Epithelial cell of proximal tubule (primary cell): ENCODE measurements at regions not wholly inside any gene's neighbourhood (a gene's known extent, or its start where the extent isn't known, plus 50 kb on each side); places are given as distances from the start of the nearest gene placed in this dataset.

Source experiments
- DNase-seq: peaks from one replicate; pipeline ENCODE4 v3.0.0-alpha.2; 2011; ENCODE audit warnings: low read depth
- H3K4me3 ChIP-seq: 2 replicates; pipeline ENCODE4 v1.5.1; 2011; ENCODE audit warnings: low read depth, mild to moderate bottlenecking, low read length
- TF ChIP-seq, protein P1 (sequence below): conservative IDR thresholded peaks from 2 replicates; pipeline ENCODE4 v1.5.1; 2012; ENCODE audit warnings: low read depth, mild to moderate bottlenecking, low read length

DNA sequence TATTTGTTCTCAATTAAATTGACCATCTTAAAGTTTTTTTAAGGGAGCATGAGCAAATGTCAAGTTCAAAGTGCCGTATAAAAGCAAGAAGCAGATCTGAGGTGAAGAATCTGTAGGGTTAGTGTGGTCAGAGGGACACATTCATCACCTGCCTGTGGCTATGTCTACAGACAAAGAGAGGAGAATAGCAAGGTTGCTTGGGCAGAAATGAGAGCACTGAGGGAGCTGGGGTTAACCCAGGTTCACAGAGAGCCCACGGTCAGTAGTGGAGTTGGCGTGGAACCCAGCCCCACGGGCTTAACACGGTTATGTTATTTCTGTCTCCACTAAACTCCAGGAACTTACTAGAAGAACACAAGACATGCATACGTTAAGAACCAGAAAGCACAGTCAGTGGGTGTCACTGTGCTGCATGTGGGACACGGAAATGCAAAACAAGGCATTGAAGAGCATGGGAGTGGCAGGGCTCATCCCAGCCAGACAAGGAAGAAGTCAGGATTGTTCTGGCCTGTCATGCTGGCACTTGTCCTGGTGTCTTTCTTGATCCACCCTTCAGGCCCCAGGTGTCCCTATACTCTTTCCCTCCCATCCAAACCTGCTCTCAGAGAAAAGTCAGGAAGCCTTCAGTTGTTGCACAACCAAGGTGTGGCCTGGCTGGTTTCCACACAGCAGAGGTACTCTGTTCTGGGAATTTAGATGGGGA, 95.5 kb upstream of the IVNS1ABP start:
- no peak overlapping the region for H3K4me3 ChIP-seq
- TF ChIP-seq, protein P1, sequence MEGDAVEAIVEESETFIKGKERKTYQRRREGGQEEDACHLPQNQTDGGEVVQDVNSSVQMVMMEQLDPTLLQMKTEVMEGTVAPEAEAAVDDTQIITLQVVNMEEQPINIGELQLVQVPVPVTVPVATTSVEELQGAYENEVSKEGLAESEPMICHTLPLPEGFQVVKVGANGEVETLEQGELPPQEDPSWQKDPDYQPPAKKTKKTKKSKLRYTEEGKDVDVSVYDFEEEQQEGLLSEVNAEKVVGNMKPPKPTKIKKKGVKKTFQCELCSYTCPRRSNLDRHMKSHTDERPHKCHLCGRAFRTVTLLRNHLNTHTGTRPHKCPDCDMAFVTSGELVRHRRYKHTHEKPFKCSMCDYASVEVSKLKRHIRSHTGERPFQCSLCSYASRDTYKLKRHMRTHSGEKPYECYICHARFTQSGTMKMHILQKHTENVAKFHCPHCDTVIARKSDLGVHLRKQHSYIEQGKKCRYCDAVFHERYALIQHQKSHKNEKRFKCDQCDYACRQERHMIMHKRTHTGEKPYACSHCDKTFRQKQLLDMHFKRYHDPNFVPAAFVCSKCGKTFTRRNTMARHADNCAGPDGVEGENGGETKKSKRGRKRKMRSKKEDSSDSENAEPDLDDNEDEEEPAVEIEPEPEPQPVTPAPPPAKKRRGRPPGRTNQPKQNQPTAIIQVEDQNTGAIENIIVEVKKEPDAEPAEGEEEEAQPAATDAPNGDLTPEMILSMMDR = no peak
- no peak for DNase-seq

DNA sequence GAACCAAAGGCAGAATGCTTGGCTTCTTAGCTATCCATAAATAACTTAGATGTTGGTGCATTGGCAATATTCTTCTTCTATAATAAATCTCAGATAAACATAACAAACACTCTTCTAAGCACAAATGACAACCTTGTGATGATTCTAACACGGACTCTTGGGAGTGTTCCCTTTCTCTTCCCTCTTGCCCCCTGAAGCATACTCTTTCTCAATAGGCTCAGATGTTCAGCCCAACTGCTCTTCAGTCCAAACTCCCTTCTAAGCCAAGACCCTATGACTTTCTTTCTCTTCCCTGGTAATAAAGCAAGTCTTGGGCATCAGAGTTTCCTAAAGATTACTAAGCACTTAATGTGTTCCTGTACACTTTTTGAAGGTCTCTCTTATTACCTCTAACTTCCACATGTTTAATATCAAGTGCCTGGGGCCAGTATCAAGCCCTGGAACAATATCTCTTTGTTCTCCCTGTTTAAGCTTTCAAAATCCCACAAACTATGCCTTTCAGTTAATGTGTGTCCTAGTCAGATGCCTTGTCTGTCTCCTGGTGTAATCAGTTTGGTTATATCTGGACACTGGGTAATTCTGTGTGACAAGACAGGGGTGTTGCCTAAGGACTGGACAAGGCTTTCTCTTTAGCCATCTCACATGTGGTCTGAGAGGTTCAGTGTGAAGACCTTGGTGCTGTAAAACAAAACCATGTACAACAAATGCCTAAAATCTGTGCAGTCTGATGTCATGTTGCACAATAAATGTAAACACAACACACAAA, 92.9 kb upstream of the IVNS1ABP start:
- DNase-seq = no peak
- TF ChIP-seq, protein P1 = no peak
- no peak overlapping the region for H3K4me3 ChIP-seq

DNA sequence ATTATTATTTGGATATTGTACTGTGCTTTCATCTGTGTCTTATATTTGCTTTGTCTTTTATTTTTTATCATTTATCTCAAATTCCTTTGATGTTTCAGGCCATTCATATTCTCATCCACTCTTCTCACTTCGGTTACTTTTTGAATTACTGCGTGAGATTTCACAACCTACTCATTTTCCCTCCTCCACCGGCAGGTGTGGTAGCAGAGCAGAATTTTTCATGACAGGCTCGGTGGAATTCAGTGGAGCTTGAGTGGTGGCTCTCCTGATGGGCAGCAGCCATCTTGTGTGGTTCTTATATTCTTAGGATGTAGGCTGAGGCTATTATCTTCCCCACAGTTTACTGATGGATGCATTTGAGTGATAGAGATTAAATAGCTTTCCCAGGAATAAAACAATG, 92.3 kb upstream of the IVNS1ABP start:
- no peak for DNase-seq
- no peak overlapping the region for H3K4me3 ChIP-seq
- TF ChIP-seq, protein P1 = no peak

DNA sequence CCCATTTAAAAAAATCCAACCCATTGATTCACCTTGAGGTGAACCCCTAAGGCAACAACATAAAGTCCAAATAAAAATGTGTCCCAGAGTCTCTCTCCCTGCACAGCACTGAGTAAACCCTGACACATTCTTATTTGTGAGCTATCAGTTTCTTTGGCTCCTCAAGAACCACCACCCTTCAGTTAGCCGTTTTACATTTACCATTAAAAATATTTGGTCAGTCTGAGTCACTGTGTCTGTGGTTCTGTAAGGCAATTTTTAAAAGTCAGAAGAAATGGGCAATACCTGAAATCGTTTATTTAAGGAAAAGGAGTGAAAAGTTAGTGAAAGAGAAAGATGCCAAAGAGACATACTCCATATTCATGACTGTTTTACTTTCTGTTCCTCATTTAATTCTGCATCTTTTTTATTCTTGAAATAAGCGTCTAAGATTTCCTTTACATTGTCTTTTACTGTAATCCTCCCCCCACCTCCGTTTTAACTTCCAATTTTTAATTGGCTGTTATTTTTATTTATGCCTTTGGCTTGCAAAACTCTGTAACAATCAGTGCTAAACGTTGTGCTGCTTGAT, 91.7 kb upstream of the IVNS1ABP start:
- H3K4me3 ChIP-seq = no peak overlapping the region
- DNase-seq = no peak
- TF ChIP-seq, protein P1 = no peak

DNA sequence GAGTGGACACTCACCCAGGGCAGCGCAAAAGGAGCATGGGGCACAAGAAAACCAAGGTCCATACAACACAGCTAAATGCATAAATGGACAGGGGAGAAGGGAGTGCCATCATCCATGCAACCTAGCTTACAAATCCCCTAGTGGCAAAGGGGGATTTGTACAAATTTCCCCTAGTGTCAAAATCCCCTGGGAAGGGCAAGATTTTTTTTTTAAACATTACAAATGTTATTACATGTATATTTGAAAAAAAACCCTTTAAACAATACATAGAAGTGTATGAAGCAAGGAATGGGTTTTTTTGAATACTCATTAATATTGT, 89.6 kb upstream of the IVNS1ABP start:
- no peak for DNase-seq
- TF ChIP-seq, protein P1 = no peak
- no peak overlapping the region for H3K4me3 ChIP-seq

DNA sequence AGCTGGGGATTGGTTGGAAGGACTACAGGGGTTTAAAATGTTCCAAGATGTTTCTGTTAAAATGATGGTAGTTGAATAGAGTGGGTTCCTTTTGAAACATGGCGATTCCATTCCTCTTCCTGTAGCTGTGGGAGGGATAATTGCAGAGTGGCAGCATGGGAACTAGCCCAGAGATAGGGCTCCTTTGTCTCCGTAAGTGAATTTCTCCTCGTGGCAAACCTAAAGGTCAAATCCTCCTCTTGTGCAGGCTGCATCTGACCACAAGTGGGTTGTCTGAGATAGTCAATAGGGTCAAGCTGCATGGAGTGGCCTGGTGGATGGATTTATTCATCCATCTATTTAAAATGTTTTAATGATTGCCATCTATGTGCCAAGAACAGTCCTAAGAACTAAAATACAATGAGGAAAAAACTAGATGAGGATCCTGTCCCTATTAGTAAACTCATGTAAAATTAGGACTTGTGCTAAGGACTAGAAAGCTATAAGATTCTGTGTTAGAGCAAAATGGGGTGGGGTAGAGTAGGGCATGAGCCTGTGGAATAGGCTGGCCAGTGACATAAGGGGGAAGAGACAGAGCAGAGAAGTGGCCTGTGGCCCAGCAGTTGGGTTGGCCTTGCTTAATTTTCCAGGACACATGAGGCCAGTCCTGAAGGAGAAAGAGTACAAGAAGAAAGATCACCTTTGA, 89.1 kb upstream of the IVNS1ABP start:
- H3K4me3 ChIP-seq = no peak overlapping the region
- no peak for DNase-seq
- TF ChIP-seq, protein P1 = no peak
